DMS153 treated with DMSO at 0.1 percent for 48 hours (cell line): ENCODE measurements at regions not wholly inside any gene's neighbourhood (a gene's known extent, or its start where the extent isn't known, plus 50 kb on each side); places are given as distances from the start of the nearest gene placed in this dataset.

Experiments used
- DNase-seq: peaks from one replicate; lab custom pipeline; 2025; ENCODE audit not compliant: unreplicated experiment; lab: John Stamatoyannopoulos, UW

- no peak for DNase-seq
These were observed 54.5 kb upstream of the ME3 start for GRCh38 chr11:86726770-86727504.

- no peak for DNase-seq
These were observed 53.8 kb upstream of the ME3 start for GRCh38 chr11:86726118-86726753.

- no peak for DNase-seq
These were observed 51.7 kb upstream of the ME3 start for GRCh38 chr11:86724137-86724536.

- DNase-seq = no peak
These were observed 50.9 kb upstream of the ME3 start for GRCh38 chr11:86723281-86723680.

GRCh38 chr11:86722748-86723147 is 50.3 kb upstream of the ME3 start:
- DNase-seq = no peak
